ENCODE measurements at regions not wholly inside any gene's neighbourhood (a gene's known extent, or its start where the extent isn't known, plus 50 kb on each side); places are given as distances from the start of the nearest gene placed in this dataset.
A peak's percentile ranks its signal among the peaks of the same experiment; 100 is the strongest.
"Not testable (repeated sequence)": the region's sequence is repeated elsewhere in the genome, so short reads cannot be mapped to it uniquely, and the experiment has no call there.

GRCh38 chr18:3328532-3328931 lies 66.6 kb downstream of the MYL12B start:
- intact Hi-C loops (cut with DNase I) = no loop called here
- no peak for ATAC-seq
- DNase-seq = no peak

DNA sequence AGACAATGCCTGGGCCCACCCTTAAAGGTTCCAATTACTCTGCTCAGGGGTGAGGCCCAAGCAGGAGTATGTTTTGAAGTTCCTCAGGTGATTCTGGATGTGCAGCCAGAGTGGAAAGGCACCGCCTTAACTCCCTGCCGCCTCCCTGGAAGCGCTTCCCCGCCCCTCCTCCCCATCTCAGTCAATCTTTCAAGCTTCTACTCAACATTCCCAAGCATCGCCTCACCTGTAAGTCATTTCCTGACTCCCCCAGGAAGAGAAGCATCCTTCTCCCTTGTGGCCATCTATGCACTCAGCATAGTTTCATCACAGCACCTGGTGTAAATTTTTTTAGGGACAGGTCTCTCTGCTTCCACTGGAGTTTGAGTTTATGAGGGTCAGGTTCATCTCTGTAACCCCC lies 67.5 kb downstream of the MYL12B start:
- no peak for ATAC-seq
- DNase-seq = no peak
- intact Hi-C loops (cut with DNase I) = no loop called here

- intact Hi-C loops (cut with DNase I) = no loop called here
- no peak for DNase-seq
- no peak for ATAC-seq
These were observed 67.9 kb downstream of the MYL12B start for GRCh38 chr18:3329872-3330271.

- DNase-seq = no peak
- no peak for ATAC-seq
These were observed 68.7 kb downstream of the MYL12B start for GRCh38 chr18:3330622-3331021.

GRCh38 chr18:3332376-3332775 lies 70.4 kb downstream of the MYL12B start:
- no peak for ATAC-seq
- intact Hi-C loops (cut with DNase I) = no loop called here
- no peak for DNase-seq

More at GRCh38 chr18:3330622-3331021, 68.7 kb downstream of the MYL12B start:
- intact Hi-C loops (cut with DNase I) = no loop called here

GRCh38 chr18:3333056-3333720 lies 71.3 kb downstream of the MYL12B start:
- intact Hi-C loops (cut with DNase I) = no loop called here
- DNase-seq (no peak), ATAC-seq (no peak)

DNA sequence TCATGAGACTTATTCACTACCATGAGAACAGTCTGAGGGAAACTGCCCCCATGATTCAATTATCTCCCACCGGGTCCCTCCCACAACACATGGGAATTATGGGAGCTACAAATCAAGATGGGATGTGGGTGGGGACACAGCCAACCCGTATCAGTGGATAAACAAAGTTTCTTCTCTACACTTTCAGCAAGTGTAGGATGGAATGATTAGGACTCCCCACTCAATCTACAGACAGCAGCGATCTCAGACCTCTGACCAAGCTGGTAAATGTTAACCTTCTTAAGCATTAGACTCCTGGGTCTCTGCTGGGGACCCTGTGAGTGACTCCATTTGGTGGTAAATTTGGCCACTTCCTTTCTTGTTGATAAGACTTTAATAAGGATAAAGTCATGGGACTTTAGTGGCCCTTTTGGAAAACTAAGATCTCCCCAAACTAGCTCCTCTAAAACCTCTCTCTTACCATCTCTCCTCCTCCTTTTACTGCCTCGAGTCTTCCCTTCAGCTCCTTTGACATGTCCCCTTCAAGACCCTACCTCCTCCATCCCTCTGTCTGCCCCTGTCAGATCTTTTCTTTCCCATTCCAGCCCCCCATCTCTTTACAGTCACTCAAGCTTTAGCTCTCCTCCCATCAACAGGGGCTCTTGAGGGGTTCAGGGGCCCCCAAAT lies 71.9 kb downstream of the MYL12B start:
- intact Hi-C loops (cut with DNase I) = no loop called here
- DNase-seq = no peak

GRCh38 chr18:3340015-3340681 lies 78.2 kb downstream of the MYL12B start:
- peak in 1 of 2 donors; percentile 23 for ATAC-seq
- intact Hi-C loops (cut with DNase I) = no loop called here
- DNase-seq = no peak

More for the DNA sequence above, 71.9 kb downstream of the MYL12B start:
- no peak for ATAC-seq

- intact Hi-C loops (cut with DNase I) = no loop called here
- ATAC-seq = no peak
- no peak for DNase-seq
These were observed 78.8 kb downstream of the MYL12B start for GRCh38 chr18:3340682-3341097.

DNA sequence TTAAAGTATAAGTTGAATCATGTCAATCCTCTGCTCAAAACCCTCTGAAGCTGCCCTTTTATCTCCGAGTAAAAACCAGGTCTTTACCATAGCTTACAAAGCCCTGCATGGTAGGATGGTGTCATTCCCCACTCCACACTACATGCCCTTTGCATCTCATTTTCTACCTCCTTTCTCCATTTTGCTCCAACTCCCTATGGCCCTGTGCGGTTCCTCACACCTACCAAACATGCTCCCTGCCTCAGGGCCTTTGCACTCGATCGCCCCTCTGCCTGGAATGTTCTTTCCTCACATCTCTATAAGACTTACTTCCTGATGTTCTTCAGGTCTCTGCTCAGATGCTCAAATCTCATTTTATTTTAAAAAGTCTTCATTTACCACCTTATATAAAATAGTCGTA lies 80.7 kb downstream of the MYL12B start:
- intact Hi-C loops (cut with DNase I) = no loop called here
- DNase-seq (no peak), ATAC-seq (no peak)

DNA sequence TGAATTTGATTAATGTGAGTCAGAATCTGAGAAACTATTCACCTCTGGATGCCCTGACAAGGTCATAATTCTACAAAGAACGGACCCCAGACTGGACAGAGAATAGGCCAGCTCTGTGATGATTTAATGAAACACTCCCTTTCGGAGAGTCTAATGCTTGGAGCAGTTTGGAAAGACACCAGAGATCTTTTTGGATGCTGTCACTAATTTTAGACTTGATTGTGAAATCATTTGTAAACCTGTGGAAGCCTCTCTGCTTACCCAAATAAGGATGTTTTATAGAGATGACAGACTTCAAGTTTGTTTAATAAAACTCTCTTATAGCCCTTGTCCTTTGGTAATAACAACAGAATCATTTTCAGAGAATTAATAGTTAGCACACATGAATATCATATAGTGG lies 83.5 kb downstream of the MYL12B start:
- intact Hi-C loops (cut with DNase I) = no loop called here
- DNase-seq (no peak), ATAC-seq (no peak)

DNA sequence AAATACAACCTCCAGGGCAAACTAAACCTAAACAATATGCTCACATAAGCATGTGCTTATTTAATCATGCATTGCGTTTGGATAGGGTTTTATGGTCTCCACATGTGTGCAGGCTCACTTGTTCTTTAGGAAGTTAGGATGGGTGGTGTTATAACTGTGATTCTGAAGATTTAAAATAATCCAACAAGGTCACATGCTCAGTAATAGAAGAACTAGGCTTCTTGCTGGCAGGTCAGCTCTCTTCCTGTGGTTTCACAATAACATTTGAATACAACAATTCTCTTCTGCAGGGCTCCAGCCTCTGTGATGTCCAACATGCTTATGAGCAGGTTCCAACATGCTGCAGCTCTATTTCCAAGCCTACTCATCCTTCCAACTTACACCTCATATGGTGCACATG lies 84.0 kb downstream of the MYL12B start:
- intact Hi-C loops (cut with DNase I) = no loop called here

DNA sequence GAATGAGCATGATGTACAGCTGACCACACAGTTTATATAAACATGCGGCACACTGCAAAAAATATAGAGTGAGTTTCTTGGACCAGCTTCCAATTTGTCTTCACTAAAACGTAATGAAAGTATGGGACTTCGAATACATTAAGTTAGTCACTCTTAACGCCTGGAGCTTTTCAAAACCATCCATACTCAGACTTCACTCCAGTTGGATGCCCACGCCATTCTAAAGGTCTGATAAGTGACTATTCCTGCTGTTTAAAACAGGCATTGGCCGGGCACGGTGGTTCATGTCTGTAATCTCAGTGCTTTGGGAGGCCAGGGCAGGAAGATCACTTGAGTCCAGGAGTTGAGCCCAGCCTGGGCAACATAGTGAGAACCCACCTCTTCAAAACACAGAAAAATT lies 84.6 kb downstream of the MYL12B start:
- intact Hi-C loops (cut with DNase I) = no loop called here
- no peak for DNase-seq

More for the DNA sequence above, 84.0 kb downstream of the MYL12B start:
- no peak for DNase-seq
- ATAC-seq = no peak

DNA sequence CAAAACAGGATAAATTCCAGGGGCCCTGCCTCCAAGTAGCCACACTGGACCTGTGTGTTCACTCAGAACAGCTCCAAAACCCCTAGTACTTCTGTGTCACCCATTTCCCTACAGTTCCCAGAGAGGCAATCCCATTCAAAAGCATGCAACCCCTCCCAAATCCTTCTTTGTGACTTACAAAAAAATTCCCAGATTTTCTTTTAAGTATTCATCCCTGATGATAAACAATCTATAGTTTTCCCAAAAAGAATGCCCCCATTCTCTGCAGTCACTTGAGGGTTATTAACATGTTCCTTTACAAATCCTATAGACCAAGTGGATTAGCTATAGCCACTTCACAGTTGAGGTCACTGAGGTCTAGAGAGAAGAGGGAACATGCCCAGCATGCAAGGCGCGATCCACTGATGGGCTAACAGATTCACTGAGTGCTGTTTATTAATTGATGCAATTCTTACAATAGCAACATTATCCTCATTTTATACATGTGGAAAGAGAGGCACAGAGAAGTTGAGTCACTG lies 85.4 kb downstream of the MYL12B start:
- intact Hi-C loops (cut with DNase I) = no loop called here
- ATAC-seq (no peak), DNase-seq (no peak)

More for the DNA sequence above, 84.6 kb downstream of the MYL12B start:
- no peak for ATAC-seq

- no peak for ATAC-seq
- no peak for DNase-seq
- intact Hi-C loops (cut with DNase I) = no loop called here
These were observed 86.2 kb downstream of the MYL12B start for GRCh38 chr18:3348176-3348575.

- ATAC-seq; DNase-seq; intact Hi-C loops (cut with DNase I): not testable (repeated sequence)
These were observed 87.3 kb downstream of the MYL12B start for GRCh38 chr18:3349046-3349841.

- intact Hi-C loops (cut with DNase I) = no loop called here
- DNase-seq (no peak), ATAC-seq (no peak)
These were observed 88.1 kb downstream of the MYL12B start for GRCh38 chr18:3350021-3350420.

DNA sequence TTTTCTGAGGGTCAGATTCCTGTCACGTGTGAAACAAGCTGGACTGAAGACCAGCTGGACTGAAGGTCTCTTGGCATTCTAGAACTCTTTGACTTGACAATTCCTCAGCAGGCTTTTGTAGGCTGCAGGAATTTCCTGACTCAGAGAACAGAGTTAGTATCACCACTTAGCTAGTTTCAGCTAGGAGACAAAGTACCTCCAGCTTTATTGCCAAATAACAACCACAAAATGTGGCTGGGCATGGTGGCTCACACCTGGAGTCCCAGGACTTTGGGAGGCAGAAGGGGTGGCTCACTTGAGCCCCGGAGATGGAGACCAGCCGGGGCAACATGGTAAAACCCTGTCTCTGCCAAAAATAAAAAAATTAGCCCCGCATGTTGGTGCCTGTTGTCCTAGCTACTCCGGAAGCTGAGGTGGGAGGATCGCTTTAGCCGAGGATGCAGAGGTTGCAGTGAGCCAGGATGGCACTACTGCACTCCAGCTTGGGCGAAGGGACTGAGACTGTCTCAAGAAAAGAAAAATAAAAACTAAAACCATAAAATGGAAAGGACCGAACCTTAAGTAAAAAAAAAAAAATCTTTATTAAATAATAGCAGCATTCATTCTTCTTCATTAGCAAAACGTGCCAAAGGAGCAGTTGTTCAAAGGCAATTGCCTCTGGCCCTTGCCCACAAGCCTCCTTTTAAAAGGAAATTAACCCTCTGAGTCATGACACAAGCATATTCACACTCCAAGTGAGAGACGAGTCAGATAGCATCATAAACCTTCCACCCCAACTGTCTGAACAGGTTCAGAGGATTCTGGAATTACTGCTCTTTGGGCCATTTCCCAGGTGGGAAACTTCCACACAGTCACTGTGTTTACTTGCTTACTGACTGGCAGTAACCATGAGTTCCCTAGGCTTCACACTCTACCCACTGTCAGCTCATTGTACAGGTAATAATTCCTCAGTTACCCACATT lies 88.9 kb downstream of the MYL12B start:
- no peak for ATAC-seq
- intact Hi-C loops (cut with DNase I) = no loop called here

More for the DNA sequence above, 88.9 kb downstream of the MYL12B start:
- DNase-seq = no peak
